ENCODE measurements at regions not wholly inside any gene's neighbourhood (a gene's known extent, or its start where the extent isn't known, plus 50 kb on each side); places are given as distances from the start of the nearest gene placed in this dataset.

GRCh38 chr14:38951451-38951850 lies 151.6 kb downstream of the SEC23A start:
- no peak for TF ChIP-seq POLR2AphosphoS5 (IDR thresholded peaks at IDR 0.05)
- no peak for TF ChIP-seq CTCF (IDR thresholded peaks at IDR 0.05)
- TF ChIP-seq POLR2A (IDR thresholded peaks at IDR 0.05): no peak
- no peak for TF ChIP-seq EP300 (IDR thresholded peaks at IDR 0.05)

All from gastroesophageal sphincter (tissue), 3 donors.